Testis (tissue), 2 donors: ENCODE measurements at regions not wholly inside any gene's neighbourhood (a gene's known extent, or its start where the extent isn't known, plus 50 kb on each side); places are given as distances from the start of the nearest gene placed in this dataset.

Experiments
- POLR2A ChIP-seq: fragments of 450-650 bp; IDR thresholded peaks from one replicate; pipeline ENCODE4 v1.6.1; 2017; ENCODE audit warnings: antibody characterized with exemption, mild to moderate bottlenecking, moderate library complexity
- TF ChIP-seq, protein P1 (sequence below), 3 experiments: fragments of 450-650 bp in 2 of 3; fragments of 200-600 bp in 1 of 3; sonication (generic) in 1 of 3; IDR thresholded peaks; one replicate each; pipeline ENCODE4 v1.5.1; 2016 to 2019; ENCODE audit warnings: antibody characterized with exemption in 3 of 3, mild to moderate bottlenecking in 2 of 3, moderate library complexity in 1 of 3

DNA sequence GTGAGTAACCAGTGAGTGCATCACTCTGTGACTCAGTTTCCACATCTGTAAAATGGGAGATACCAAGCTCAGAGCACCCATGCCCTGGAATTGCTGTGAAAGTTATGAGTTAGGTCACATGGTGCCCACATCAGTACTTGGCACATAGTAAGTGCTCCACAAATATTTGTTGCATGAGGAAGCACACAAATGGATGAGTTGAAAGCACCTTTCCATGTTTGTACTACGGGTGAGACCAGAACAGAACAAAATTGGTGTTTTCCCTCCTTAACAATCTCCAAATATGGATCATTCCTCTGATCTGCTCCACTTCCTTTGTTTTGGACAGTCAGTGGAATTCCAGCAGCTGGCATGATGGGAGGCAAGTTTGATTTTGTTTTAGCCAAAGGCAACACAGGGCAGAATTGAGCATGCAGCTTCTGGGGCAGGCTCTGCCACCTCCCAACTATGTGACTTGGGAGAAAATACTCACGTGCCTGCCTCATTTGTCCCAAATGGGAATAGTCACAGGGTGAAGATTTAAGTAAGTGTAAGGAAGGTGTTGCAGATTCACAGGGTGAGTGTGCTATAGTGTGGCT, 503.7 kb upstream of the SULF2 start:
- TF ChIP-seq, protein P1, sequence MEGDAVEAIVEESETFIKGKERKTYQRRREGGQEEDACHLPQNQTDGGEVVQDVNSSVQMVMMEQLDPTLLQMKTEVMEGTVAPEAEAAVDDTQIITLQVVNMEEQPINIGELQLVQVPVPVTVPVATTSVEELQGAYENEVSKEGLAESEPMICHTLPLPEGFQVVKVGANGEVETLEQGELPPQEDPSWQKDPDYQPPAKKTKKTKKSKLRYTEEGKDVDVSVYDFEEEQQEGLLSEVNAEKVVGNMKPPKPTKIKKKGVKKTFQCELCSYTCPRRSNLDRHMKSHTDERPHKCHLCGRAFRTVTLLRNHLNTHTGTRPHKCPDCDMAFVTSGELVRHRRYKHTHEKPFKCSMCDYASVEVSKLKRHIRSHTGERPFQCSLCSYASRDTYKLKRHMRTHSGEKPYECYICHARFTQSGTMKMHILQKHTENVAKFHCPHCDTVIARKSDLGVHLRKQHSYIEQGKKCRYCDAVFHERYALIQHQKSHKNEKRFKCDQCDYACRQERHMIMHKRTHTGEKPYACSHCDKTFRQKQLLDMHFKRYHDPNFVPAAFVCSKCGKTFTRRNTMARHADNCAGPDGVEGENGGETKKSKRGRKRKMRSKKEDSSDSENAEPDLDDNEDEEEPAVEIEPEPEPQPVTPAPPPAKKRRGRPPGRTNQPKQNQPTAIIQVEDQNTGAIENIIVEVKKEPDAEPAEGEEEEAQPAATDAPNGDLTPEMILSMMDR (IDR thresholded peaks at IDR 0.05), result no peak
- no peak for TF ChIP-seq POLR2A
